HG03280 (cell line): ENCODE measurements at regions not wholly inside any gene's neighbourhood (a gene's known extent, or its start where the extent isn't known, plus 50 kb on each side); places are given as distances from the start of the nearest gene placed in this dataset.
"Not testable (repeated sequence)": the region's sequence is repeated elsewhere in the genome, so short reads cannot be mapped to it uniquely, and the experiment has no call there.

Source experiments
- ATAC-seq: cut with Tn5 transposase; IDR thresholded peaks from one replicate; pipeline ENCODE4 v1.9.1; 2021; ENCODE audit warnings: mild to moderate bottlenecking, moderate library complexity; ENCODE audit not compliant: unreplicated experiment

GRCh38 chr2:83339942-83340341 is 1119.1 kb downstream of the SUCLG1 start:
- not testable (repeated sequence) for ATAC-seq

GRCh38 chr2:83331810-83332209 is 1127.3 kb downstream of the SUCLG1 start:
- ATAC-seq: no peak

- ATAC-seq: no peak
Observed at GRCh38 chr2:83323038-83323437, 1136.0 kb downstream of the SUCLG1 start.

GRCh38 chr2:83320053-83320452 is 1139.0 kb downstream of the SUCLG1 start:
- ATAC-seq: no peak

- ATAC-seq: no peak
Observed at GRCh38 chr2:83305758-83306378, 1153.2 kb downstream of the SUCLG1 start.

- no peak for ATAC-seq
Observed at GRCh38 chr2:83291083-83291482, 1168.0 kb downstream of the SUCLG1 start.

- no peak for ATAC-seq
Observed at GRCh38 chr2:83282841-83283240, 1176.2 kb downstream of the SUCLG1 start.

- no peak for ATAC-seq
Observed at GRCh38 chr2:83282043-83282795, 1176.9 kb downstream of the SUCLG1 start.

GRCh38 chr2:83280391-83280790 is 1178.7 kb downstream of the SUCLG1 start:
- no peak for ATAC-seq

- ATAC-seq: no peak
Observed at GRCh38 chr2:83273322-83273721, 1185.8 kb downstream of the SUCLG1 start.

GRCh38 chr2:83261591-83262136 is 1197.4 kb downstream of the SUCLG1 start:
- no peak for ATAC-seq

GRCh38 chr2:83253848-83254247 is 1205.2 kb downstream of the SUCLG1 start:
- no peak for ATAC-seq

- no peak for ATAC-seq
Observed at GRCh38 chr2:83251321-83251872, 1207.7 kb downstream of the SUCLG1 start.

GRCh38 chr2:83245806-83246537 is 1213.1 kb downstream of the SUCLG1 start:
- ATAC-seq: not testable (repeated sequence)

GRCh38 chr2:83240611-83241010 is 1218.5 kb downstream of the SUCLG1 start:
- ATAC-seq: no peak

- ATAC-seq: no peak
Observed at GRCh38 chr2:83238111-83238510, 1221.0 kb downstream of the SUCLG1 start.

GRCh38 chr2:83234246-83234645 is 1224.8 kb downstream of the SUCLG1 start:
- no peak for ATAC-seq

- no peak for ATAC-seq
Observed at GRCh38 chr2:83233781-83234180, 1225.3 kb downstream of the SUCLG1 start.

GRCh38 chr2:83233326-83233725 is 1225.8 kb downstream of the SUCLG1 start:
- ATAC-seq: no peak

GRCh38 chr2:83229443-83229842 is 1229.6 kb downstream of the SUCLG1 start:
- ATAC-seq: no peak

GRCh38 chr2:83224591-83225200 is 1234.4 kb downstream of the SUCLG1 start:
- no peak for ATAC-seq
